ENCODE measurements at regions not wholly inside any gene's neighbourhood (a gene's known extent, or its start where the extent isn't known, plus 50 kb on each side); places are given as distances from the start of the nearest gene placed in this dataset.

- no peak for DNase-seq
- no peaks in the 10 kb centered on the region for H3K9me3 ChIP-seq
- no peaks in the 10 kb centered on the region for H3K36me3 ChIP-seq
- H3K4me1 ChIP-seq (ENCODE audit: insufficient read depth): no peaks in the 10 kb centered on the region
- intact Hi-C loops (cut with DNase I): no loop called here
- no peak overlapping the region for H3K4me3 ChIP-seq
- no peaks in the 10 kb centered on the region for H3K27me3 ChIP-seq
- no peak for TF ChIP-seq CTCF (IDR thresholded peaks at IDR 0.05)
- TF ChIP-seq POLR2A (IDR thresholded peaks at IDR 0.05): no peak
- TF ChIP-seq EP300 (IDR thresholded peaks at IDR 0.05): no peak
- WGBS, 3 donors: 45 to 56% (median 54%) methylated on average over 3 of the region's 3 CpGs
- H3K27ac ChIP-seq: no peak overlapping the region
Observed at GRCh38 chr7:41579961-41580935, 122.6 kb downstream of the INHBA start.

GRCh38 chr7:41578700-41579099, 124.2 kb downstream of the INHBA start:
- no peak for TF ChIP-seq POLR2A (IDR thresholded peaks at IDR 0.05)
- TF ChIP-seq CTCF (IDR thresholded peaks at IDR 0.05): no peak
- TF ChIP-seq EP300 (IDR thresholded peaks at IDR 0.05): no peak
- Histone ChIP-seq H3K9me3 (no peaks in the 10 kb centered on the region), H3K36me3 (no peaks in the 10 kb centered on the region), H3K4me1 (ENCODE audit: insufficient read depth) (no peaks in the 10 kb centered on the region), H3K27me3 (no peaks in the 10 kb centered on the region), H3K4me3 (no peak overlapping the region), H3K27ac (no peak overlapping the region)
- intact Hi-C loops (cut with DNase I): no loop called here
- no peak for DNase-seq
- WGBS, 3 donors: 65 to 96% (median 69%) methylated on average over 1 of the region's 1 CpG

- no peaks in the 10 kb centered on the region for H3K27me3 ChIP-seq
- no peak for TF ChIP-seq CTCF (IDR thresholded peaks at IDR 0.05)
- no peak for TF ChIP-seq POLR2A (IDR thresholded peaks at IDR 0.05)
- no peak for TF ChIP-seq EP300 (IDR thresholded peaks at IDR 0.05)
- H3K9me3 ChIP-seq: no peaks in the 10 kb centered on the region
- no peaks in the 10 kb centered on the region for H3K36me3 ChIP-seq
- DNase-seq: no peak
- no peak overlapping the region for H3K4me3 ChIP-seq
- intact Hi-C loops (cut with DNase I): no loop called here
- WGBS, 3 donors: 65 to 75% (median 71%) methylated on average over 3 of the region's 3 CpGs
- H3K27ac ChIP-seq: no peak overlapping the region
- H3K4me1 ChIP-seq (ENCODE audit: insufficient read depth): no peaks in the 10 kb centered on the region
Observed at GRCh38 chr7:41576166-41576565, 126.7 kb downstream of the INHBA start.

- Histone ChIP-seq H3K36me3 (no peaks in the 10 kb centered on the region), H3K27ac (no peak overlapping the region), H3K4me1 (ENCODE audit: insufficient read depth) (no peaks in the 10 kb centered on the region), H3K4me3 (no peak overlapping the region), H3K27me3 (no peaks in the 10 kb centered on the region), H3K9me3 (no peaks in the 10 kb centered on the region)
- intact Hi-C loops (cut with DNase I): no loop called here
- no peak for DNase-seq
- no peak for TF ChIP-seq CTCF (IDR thresholded peaks at IDR 0.05)
- TF ChIP-seq POLR2A (IDR thresholded peaks at IDR 0.05): no peak
Observed at GRCh38 chr7:41574377-41574776, 128.5 kb downstream of the INHBA start.
